ENCODE measurements at regions not wholly inside any gene's neighbourhood (a gene's known extent, or its start where the extent isn't known, plus 50 kb on each side); places are given as distances from the start of the nearest gene placed in this dataset.

DNA sequence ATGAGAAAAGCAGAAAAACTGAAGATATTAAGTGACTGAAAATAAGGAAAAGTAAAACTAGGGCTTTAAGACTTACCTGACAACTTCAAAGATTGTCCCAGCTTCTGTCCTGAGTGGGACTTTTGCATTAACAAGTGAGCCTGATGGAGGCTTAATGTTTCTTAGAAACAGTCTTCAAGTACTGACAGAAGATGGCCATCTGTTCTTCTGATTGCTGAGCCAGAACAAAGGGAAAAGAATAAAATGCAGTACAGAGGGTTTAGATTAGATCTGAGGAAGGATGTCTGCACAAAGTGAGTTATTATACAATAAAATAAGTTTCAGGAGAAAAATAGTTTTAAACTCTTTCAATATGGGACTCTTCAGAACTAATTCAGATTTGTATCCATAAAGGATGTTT is 500.7 kb downstream of the CETN3 start:
- no peak for DNase-seq

DNA sequence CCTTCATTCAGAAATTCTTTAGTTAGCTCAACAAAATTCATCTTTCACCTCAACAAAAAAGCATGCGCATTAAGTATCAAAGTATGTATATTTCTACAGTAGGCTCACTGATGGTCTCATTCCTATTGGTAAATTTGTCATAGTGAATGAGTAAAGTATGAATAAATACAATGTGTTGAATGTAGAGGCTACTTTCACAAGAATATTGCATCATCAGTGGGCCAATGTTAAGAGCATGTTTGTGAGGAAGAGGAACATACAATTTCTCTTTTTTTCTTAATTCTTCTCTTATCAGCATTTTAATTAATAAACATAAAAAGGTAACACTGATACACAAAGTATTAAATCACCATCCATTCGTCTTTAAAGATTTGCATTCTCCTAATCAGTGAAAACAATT is 505.1 kb downstream of the CETN3 start:
- DNase-seq: no peak

DNA sequence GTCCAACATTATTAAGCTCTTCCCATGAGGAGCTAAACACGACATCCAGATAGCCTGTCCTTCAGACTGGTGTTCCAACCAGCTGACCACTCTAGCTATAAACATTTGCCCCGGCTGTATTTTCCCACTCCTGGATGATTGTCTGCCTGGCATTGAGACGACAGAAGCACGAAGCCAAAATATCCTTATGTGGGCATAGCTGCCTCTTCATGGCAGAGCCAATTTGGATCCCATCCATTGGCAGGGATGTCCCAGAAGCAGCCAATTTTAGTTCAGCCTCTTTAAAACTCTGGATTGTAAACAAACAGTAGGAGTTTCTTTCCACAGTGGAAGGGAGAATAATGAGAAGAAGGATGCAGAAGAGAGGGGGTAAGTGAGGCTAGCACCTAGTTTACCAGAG is 507.6 kb downstream of the CETN3 start:
- no peak for DNase-seq

DNA sequence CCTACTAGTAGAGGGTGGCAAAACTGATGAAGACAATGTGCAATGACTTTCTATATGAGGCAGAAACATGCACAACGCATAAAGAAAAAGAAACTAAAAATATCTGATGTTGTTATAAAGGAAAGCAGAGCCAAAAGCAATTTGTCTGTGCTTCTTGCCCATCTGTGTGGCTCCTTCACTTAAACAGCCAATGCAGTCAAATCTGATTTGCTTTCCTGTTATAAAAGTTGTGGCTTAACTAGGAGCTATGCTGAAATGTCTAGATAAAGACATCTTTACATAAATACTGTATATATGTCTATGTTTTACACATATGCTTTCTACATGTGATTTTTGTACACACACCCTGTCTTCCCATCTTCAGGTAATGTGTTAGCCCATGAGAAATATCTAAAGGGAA is 508.2 kb downstream of the CETN3 start:
- no peak for DNase-seq

DNA sequence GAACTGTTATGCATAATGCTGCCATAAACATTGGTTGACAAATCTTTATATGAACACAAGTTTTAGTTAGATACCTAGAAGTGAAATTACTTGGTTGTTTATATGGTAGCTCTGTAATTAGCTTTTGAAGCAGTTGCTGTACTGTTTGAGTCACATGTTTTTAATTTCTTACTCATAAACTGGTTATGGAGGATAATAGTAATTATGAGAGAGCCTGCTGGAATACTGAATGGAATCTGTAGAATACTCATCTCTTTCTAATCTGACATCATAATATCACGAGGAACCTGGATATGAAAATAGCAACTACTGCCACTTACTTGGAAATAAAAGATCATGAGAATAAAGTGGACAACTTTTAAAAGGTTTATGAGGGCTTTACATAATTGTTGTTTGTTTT is 509.2 kb downstream of the CETN3 start:
- DNase-seq: no peak

DNA sequence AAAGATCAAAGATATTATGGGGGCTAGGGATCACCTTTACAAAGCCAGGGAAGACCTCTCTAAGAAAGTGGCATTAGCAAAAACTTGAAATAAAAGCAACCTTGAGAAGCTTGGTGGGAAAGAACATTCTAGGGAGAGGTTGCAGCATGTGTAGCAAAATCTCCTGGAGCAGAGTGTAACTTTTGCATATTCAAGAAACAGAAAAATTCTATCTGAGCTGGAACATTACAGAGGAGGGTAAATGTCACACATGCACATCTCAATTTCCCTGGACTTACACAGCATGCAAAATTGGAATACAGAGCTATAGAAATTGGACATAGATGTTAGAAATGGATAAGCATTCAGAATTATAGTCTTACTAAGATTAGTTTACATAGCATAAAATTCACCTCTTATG is 510.0 kb downstream of the CETN3 start:
- DNase-seq: no peak

DNA sequence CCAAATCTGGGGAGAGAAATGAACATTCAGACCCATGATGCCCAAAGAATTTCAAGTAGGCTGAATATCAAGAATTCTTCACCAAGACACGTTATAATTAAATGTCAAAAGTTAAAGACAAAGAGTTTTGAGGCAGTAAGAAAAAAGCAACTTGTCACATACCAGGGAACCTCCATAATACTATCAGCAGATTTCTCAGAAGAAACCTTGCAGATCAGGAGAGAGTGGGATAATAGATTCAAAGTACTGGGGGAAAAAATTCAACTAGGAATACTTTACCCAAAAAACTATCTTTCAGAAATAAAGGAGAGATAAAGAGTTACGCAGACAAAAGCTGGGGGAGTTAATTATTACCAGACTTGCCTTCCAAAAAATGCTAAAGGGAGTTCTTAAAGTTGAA is 516.0 kb downstream of the CETN3 start:
- DNase-seq: no peak

DNA sequence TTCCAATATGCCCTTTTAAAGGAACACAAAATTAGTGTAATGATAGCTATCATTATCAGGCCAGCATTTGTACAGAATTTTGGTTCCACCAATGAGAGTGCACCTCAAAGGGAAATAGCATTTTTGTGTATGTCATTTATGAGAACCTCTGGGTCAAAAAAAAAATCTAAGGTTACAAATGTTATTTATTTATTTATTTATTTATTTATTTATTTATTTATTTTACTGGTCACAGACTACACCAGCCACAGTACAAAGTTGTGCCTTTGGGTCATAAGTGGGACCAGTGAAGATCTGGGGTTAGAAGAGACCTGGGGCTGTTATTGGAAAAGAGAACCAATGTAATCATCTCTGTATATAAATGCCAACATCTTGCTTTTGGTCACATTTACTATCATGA is 523.9 kb downstream of the CETN3 start:
- no peak for DNase-seq

DNA sequence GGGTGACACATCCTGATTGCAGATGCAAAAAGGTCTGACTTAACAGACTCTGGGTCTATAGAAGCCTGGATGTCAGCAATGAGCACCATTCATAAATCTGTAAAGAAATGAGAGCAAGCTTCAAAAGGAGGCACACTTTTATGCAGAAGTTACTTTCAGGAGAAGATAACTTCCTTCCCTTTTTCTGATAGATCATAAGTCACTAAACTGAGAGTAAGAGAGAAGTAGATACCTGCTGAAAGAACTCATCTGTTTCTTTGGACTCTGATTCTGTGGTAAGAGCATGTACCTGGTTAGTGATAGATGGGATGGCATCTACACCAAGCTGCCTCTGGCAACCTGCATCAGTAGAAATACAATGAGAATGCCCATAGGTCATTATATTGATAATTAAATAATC is 525.6 kb downstream of the CETN3 start:
- no peak for DNase-seq

DNA sequence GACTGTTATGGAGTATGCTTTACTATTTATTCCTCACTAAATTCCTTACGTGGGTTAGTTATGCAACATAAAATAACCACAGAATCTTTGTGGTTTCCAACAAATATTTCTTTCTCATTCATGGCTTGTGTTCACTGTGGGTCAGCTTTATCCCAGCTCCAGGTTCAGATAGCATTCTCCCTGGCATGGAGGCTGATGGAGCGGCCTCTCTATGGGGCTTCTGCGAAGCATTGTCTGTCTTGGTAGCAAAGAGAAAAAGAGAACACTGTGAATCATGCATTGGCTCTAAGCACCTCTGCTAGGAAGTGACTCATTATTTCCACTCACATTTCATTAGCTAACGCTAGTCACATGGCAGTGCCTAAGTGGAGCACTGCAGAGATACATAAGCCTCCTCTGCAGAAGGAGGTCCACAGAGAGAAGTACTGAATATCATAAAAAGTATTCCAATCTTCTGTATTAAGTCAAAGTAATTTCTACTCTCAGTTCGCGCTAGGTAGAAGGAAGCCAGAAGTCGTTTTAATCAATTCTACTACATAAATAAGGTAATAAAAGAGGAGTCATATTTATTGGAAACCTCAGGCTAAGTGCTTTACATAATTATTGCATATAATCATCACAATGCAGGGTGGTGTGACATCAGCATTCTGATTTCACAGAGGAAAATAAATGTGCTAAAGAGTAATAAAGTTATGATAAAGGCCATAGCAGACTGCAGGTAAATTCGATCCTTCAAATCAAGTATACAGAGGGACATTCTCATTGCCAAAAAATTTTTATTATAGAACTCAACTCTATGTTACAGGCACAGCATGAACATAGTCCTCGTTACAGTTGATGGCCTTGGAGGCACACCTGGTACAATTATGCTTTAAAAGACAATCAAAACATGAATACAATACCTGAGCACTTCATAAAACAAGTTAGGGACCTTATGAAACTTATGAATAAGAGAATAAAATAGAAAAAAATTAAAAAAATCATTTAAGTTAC is 531.1 kb downstream of the CETN3 start:
- peak in 1 of 2 experiments; percentile 7 for DNase-seq

DNA sequence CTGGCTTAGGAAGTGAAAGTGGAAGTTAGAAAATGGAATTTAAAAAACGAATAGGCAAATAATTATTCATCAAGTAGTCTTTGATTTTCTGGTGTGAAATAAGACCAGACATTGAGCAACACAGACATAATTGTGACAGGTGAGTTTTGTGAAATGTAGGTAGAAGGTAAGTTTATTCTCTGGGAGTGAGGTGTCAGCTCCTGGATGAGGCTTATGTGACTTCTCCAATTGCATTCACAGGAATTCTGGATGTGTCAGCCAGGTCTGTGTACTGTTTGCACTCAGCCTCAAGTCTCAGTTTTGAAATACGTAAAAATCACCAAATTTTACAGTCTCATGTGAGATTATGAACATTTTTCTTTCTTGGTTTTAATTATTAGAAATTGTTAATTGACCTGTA is 537.6 kb downstream of the CETN3 start:
- no peak for DNase-seq

DNA sequence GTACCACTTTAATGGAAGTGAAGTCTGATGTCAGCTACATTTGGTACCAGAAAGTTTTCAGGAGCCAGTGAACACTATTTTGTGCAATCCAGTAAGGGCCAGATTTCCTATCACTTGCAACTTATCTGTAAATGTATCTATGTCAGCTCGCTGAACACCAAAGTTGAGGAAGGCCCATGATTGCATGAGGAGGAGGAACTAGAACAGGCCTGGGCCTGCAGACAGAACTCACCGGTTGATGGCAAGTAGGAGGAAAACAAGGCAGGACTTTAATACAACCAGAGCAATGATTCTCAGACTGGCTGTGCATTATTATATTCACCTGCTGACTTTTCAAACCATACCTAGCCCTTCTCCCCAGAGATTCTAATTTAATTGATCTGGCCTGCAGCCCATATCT is 540.2 kb downstream of the CETN3 start:
- no peak for DNase-seq

DNA sequence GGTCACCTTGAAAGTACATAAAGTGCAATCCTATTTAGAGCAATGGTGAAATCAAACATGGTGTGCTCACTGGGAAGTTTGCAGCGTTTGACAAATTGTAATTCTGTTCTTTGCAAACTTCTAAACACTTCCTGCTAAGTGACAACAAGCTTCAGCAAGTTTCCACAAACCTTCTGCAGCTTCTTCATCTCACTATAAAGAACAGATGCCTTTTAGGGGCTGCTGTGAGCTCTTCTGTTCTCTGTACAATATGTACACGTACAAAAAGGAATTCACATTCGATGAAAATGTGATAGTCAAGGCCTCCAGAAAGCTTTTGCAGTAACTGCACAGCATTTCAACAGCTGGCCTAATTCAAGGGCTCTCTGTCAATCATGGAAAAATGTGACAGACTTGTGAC is 543.1 kb downstream of the CETN3 start:
- DNase-seq: no peak

DNA sequence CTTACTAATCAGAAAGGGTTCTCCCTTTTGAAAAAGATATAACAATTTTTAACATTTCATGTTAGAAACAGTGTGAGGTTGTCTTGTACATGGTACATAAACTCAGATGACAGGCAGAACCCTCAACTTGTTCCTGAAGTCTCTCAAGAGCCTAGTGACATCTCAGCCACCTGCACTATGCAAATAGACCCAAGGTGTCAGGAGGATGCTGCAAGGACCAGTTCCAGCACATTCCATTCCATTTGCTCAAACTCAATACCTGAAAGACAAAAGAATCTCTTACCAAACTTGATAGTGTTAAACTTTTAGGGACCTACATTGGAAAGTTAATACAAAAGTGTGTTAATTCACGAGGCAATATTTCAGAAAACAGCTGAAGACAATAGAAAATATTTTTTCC is 544.6 kb downstream of the CETN3 start:
- no peak for DNase-seq

DNA sequence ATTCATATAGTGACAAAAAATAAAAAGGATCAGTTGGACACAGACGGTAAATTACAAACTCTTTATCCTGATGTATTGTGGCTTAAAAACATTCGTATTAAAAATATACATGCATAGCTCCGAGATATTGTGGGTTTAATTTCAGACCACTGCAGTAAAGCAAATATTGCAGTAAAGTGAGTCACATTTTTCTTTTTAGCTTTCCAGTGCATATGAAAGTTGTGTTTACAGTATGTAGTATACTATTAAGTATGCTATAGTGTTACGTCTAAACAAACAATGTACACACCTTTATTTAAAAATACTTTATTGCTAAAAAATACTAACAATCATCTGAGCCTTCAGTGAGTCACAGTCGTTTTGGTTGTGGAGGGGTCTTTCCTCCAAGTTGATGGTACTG is 551.8 kb downstream of the CETN3 start:
- DNase-seq: no peak

DNA sequence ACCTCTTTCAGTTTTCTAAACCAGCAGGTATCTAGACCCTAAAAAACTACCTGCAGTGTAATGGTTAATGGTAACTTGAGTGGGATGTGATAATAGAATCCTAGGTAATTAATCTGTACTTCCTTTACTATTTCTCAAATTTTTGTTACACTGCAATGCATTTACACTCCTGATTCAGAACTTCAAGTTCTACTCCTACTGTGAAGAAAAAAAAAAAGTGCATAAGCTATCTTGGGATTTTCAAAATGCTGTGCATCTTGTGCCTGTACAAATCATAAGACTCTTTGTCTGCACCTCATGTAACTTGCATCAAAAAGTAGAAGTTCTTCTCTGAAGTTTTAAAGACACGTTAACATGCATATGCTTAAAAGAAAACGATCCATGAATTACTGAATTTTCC is 554.1 kb downstream of the CETN3 start:
- no peak for DNase-seq

DNA sequence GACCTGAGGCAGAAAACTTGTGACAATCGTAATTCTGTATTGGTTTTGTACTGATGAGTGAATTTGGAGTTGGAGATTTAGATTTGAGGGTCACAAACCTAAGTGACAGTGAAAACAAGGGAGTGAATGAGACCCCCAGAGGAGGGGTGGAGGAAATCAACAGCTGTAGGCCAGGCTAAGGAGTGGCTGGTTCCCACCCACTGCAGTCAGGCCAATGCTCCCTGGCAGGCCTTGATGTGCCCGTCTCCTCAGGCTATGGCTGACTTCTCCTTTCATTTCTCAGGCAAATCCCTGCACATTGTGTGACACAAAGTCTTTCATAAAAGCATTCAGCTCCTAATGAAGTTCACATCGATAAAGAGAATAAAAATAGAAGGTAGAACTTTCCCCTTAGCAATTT is 557.6 kb downstream of the CETN3 start:
- no peak for DNase-seq

DNA sequence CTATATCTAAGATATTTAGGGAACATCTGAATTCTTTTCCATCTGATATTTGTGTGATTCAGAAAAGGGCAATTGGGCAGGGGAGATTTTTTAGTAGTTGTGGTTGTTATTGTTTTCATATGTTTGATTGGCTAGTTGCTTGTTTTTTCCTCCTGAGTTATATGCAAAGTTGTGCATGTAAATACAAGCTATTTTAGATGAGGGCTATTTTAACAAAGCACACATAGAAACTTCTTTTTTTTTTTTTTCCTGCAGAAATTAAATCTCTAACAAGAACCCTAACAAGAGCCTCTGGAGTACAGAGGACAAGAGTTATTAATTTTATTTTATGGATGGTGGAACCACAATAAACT is 559.1 kb downstream of the CETN3 start:
- DNase-seq: no peak

DNA sequence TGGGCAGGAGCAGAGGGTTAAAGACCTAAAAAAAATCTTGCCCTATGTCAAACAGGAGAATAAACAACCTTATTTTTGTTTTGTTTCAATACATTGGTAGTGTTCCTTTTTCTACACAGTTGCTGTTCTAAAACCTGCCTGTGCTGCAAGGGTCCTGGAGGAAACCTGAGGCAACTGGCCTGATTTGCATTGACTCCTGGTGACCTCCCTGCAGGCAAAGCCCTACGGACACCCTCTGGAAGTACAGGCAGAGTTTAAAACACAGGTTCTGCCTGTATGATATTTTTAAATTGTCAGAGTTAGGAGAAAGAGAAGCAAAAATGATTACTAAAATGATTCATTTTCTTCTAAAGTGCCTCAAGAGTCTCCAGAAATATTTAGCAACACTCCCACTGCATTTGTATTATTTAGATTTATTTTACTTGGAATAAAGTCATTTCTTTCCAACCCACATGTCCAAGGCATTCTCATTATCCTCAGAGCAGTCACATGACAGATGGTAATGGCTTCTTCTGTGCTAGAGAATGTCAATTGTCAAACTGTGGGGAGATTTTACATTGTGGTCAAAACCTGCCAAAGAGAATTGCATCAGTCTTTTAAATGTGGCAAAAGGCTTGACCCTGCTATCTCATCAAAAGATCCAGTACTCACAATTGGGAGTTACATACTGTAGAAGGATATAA is 559.6 kb downstream of the CETN3 start:
- DNase-seq: no peak

DNA sequence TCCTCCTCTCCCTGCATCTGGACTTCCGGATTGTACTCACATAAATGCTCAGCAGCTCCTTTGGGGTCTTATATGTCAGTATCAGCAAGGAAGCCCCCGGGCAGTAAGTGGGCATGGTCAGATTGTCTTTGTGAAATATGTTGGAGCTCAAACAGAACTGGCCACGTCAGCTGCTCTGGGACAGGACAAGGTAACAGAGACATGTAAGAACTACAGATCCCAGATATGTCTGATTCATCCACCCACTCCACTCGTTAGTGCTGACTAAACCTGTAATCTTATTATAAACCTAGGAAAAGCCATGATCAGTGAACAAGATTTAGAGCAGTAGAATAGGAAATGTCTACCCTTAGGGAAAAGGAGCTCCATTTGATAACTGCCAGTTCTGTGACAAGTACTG is 561.8 kb downstream of the CETN3 start:
- no peak for DNase-seq

DNA sequence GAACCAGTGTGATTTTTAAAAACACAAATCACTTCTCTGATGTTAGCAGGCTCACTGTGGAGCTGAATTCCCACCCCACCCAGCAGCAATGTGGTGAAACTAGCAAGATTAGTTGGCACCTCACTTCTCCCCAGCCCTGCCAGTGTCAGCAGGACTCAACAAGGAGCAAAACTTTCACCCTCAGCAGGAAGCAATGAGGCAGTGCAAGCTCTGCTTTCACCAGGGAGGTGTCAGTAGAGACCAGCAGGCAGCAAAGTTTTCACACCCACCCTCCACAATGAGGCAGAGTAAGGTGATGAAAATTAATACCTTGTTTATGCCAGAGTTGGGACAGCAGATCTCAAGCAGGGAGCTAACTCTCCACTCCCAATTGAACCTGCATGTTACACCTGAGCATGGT is 565.0 kb downstream of the CETN3 start:
- DNase-seq: no peak

DNA sequence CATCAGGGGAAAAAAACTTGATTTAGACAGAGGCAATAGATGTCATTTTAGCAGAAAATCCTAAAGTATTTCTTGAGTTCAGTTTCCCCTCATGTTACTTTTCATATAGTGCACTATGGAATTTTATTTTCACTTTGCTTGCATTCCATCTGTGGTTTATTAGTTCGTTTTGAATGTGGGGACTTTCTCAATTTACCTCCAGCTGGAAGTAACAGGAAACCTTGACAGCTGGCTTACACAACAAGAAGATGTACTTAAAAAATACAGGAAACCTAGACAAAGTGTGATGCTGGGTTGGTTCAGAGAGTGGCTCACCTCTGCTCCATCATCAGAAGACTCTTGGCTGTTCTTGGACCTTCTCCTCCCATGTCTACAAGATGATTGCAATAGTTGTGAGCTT is 567.0 kb downstream of the CETN3 start:
- no peak for DNase-seq

DNA sequence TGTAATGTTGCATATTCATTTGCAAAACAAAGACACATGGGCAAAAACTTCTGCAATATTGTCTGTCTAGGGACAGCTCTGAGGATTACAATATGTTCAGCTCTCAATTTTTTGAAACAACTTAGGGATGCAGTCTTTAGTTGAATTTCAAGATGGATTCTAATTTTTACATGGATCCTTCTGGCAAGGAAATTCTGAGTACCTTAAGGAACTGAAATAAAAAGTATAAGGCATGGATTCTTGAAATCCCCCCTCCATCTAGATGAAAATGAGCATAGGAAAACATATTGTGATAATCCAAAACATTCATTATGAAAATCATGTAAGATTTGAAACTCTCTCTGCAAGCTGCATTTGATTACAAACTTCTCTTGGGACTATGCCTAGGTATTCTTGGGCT is 568.6 kb downstream of the CETN3 start:
- no peak for DNase-seq

DNA sequence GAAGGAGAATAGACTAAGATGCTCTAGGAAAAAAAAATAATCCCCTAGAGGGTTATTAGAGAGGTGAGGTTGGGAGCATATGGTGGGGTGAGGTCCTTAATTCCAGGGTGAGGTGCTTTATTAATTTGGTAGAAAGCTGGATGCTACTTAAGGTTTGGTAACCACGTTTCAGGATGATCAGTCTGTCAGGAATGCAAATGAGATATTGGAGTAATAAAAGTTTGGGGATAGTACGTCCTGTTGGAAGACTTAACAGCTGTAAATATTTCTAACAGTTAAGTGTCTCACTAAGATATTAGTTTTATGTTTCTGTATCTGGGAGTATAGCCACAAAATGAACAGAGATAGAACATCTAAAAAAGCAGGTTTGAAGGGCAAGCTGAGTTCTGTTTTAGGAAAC is 578.9 kb downstream of the CETN3 start:
- no peak for DNase-seq

DNA sequence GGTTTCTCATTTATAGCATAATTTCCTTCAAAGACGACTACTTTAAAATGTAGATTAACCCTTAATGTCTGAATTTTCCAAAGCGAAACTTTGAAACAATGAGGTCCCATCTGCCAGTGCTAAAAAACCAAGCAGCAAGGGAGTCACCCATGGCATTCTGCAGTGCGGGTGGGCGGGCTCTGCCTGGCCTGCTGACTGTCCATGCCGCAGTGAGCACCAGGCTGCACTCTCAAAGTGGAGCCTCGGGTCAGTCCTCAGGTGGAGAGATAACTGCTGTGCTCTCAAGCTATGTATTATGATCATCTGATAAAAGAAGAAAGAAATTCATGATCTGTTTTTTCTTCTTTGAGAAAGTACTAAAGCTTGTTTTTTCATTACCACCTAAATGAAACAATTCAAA is 581.6 kb downstream of the CETN3 start:
- DNase-seq: no peak

All from NCI-H2081 (cell line).